ENCODE measurements at regions not wholly inside any gene's neighbourhood (a gene's known extent, or its start where the extent isn't known, plus 50 kb on each side); places are given as distances from the start of the nearest gene placed in this dataset.

GRCh38 chr9:34809504-34810186 lies 99.7 kb upstream of the CCL21 start:
- H4K20me1 ChIP-seq (replicated peaks; ENCODE audit: insufficient read depth): no peaks in the 10 kb centered on the region
- TF ChIP-seq POLR2AphosphoS5 (IDR thresholded peaks at IDR 0.05; ENCODE audit: low read depth) (no peak), CTCF (conservative IDR thresholded peaks at IDR 0.05; ENCODE audit: low read depth in 2 of 2) (peak; percentile 58 to 64)
- no peaks in the 10 kb centered on the region for H3K9me2 ChIP-seq (ENCODE audit: insufficient read depth)
- H3K36me3 ChIP-seq (ENCODE audit: insufficient read depth): no peaks in the 10 kb centered on the region
- H3K4me3 ChIP-seq: peak overlapping the region; percentile 50
- H3K4me1 ChIP-seq (ENCODE audit: insufficient read depth): no peaks in the 10 kb centered on the region
- peaks cover 64% of the 10 kb centered on the region for H3K27me3 ChIP-seq (ENCODE audit: insufficient read depth)
- H3K79me2 ChIP-seq (replicated peaks; ENCODE audit: insufficient read depth): no peaks in the 10 kb centered on the region
- DNase-seq (ENCODE audit: low spot score) (peak; percentile 90), ATAC-seq (peak; percentile 99)
- Mint-ChIP-seq H3K9me3 (peaks cover 17% of the 10 kb centered on the region; the same call in 2 of the 3 replicates), H3K4me1 (no peaks in the 10 kb centered on the region), H3K27me3 (ENCODE audit: insufficient read depth, low read depth, poor library complexity) (peaks cover 14% of the 10 kb centered on the region), H3K4me3 (peak overlapping the region; percentile 59), H3K27ac (no peak overlapping the region), H3K36me3 (ENCODE audit: low read depth) (no peaks in the 10 kb centered on the region)
- no peak overlapping the region for H3K27ac ChIP-seq (ENCODE audit: low read depth)
- H3K4me2 ChIP-seq: peak overlapping the region; percentile 75
- H2AFZ ChIP-seq: peak overlapping the region; percentile 96
- no peaks in the 10 kb centered on the region for H3F3A ChIP-seq (replicated peaks; ENCODE audit: low read depth)

- Histone ChIP-seq H3K4me2 (no peak overlapping the region), H4K20me1 (replicated peaks; ENCODE audit: insufficient read depth) (no peaks in the 10 kb centered on the region), H3K4me1 (ENCODE audit: insufficient read depth) (no peaks in the 10 kb centered on the region), H3F3A (replicated peaks; ENCODE audit: low read depth) (no peaks in the 10 kb centered on the region), H2AFZ (peak overlapping the region; percentile 11; the same call in 1 of the 2 replicates), H3K79me2 (replicated peaks; ENCODE audit: insufficient read depth) (no peaks in the 10 kb centered on the region), H3K36me3 (ENCODE audit: insufficient read depth) (no peaks in the 10 kb centered on the region), H3K27me3 (ENCODE audit: insufficient read depth) (peaks cover 11% of the 10 kb centered on the region), H3K4me3 (no peak overlapping the region), H3K27ac (ENCODE audit: low read depth) (no peak overlapping the region), H3K9me2 (ENCODE audit: insufficient read depth) (peaks cover 4% of the 10 kb centered on the region; the same call in 1 of the 2 replicates)
- Mint-ChIP-seq H3K9me3 (peaks cover 11% of the 10 kb centered on the region; the same call in 1 of the 3 replicates), H3K4me1 (no peaks in the 10 kb centered on the region; the same call in 1 of the 3 replicates), H3K36me3 (ENCODE audit: low read depth) (no peaks in the 10 kb centered on the region), H3K4me3 (no peak overlapping the region), H3K27ac (no peak overlapping the region), H3K27me3 (ENCODE audit: insufficient read depth, low read depth, poor library complexity) (peaks cover 2% of the 10 kb centered on the region)
- DNase-seq (ENCODE audit: low spot score) (no peak), ATAC-seq (no peak)
- TF ChIP-seq EZH2phosphoT487 (IDR thresholded peaks at IDR 0.05; ENCODE audit: unreplicated experiment) (no peak), ZNF331 (CRISPR knock-in tag; IDR thresholded peaks at IDR 0.05; ENCODE audit: low read depth) (no peak), EZH2 (IDR thresholded peaks at IDR 0.05; ENCODE audit: low read depth, unreplicated experiment) (no peak), ETS1 (IDR thresholded peaks at IDR 0.05) (no peak), ZNF462 (CRISPR knock-in tag; IDR thresholded peaks at IDR 0.05) (no peak), NANOG (IDR thresholded peaks at IDR 0.05; ENCODE audit: borderline replicate concordance) (no peak)
These were observed 93.0 kb upstream of the CCL21 start for GRCh38 chr9:34802916-34803315.
